ENCODE measurements at regions not wholly inside any gene's neighbourhood (a gene's known extent, or its start where the extent isn't known, plus 50 kb on each side); places are given as distances from the start of the nearest gene placed in this dataset.

- TF ChIP-seq ZBTB17 (CRISPR knock-in tag; IDR thresholded peaks at IDR 0.05) = no peak
- no peak for TF ChIP-seq CTCF (IDR thresholded peaks at IDR 0.05 in 2 of 3, conservative IDR thresholded peaks at IDR 0.05 in 1 of 3; ENCODE audit: insufficient read depth in 2 of 3, low read depth in 1 of 3, low read length in 3 of 3)
- no peak for TF ChIP-seq KAT2B (IDR thresholded peaks at IDR 0.05; ENCODE audit: low read depth, low read length)
- no peak for TF ChIP-seq ESRRA (IDR thresholded peaks at IDR 0.05; ENCODE audit: borderline replicate concordance, low read depth)
- no peak for TF ChIP-seq IRF2 (CRISPR knock-in tag; IDR thresholded peaks at IDR 0.05)
- no peak for TF ChIP-seq EZH2 (IDR thresholded peaks at IDR 0.05; ENCODE audit: borderline replicate concordance, low read depth, low read length)
- no peak for TF ChIP-seq ELF4 (CRISPR knock-in tag; IDR thresholded peaks at IDR 0.05)
- no peak for TF ChIP-seq MLX (CRISPR knock-in tag; conservative IDR thresholded peaks at IDR 0.05)
These were observed 589.2 kb downstream of the SLC16A7 start for GRCh38 chr12:60185060-60185459.

All from K562 (cell line).